HEK293 (cell line): ENCODE measurements at regions not wholly inside any gene's neighbourhood (a gene's known extent, or its start where the extent isn't known, plus 50 kb on each side); places are given as distances from the start of the nearest gene placed in this dataset.

Experiments used
- CTCF ChIA-PET: fragments of 350-600 bp; formaldehyde crosslinking; extraction: SDS; loops from one replicate; lab custom pipeline; 2021; ENCODE audit warnings: antibody characterized with exemption; lab: Yijun Ruan, JAX
- POLR2A ChIA-PET: fragments of 300-600 bp; formaldehyde crosslinking; extraction: SDS; loops from one replicate; lab custom pipeline; 2020; ENCODE audit warnings: antibody characterized with exemption, inconsistent platforms; lab: Yijun Ruan, JAX
- H3K27ac ChIP-seq: fragments of 200-500 bp; sonication (Bioruptor generic); 2 replicates; pipeline ENCODE4 v1.5.1; 2014; ENCODE audit warnings: low read depth, low read length, control low read depth, inconsistent platforms; ENCODE audit errors: extremely low read depth
- H3K36me3 ChIP-seq, 2 experiments: fragments of 200-500 bp in 1 of 2; sonication (Bioruptor generic) in 1 of 2; 1 replicate in 1 of 2; 2 replicates in 1 of 2; pipeline ENCODE4 v1.5.1; 2014 to 2017; ENCODE audit warnings: inconsistent platforms in 2 of 2, low read length in 2 of 2; ENCODE audit not compliant: control insufficient read depth in 2 of 2, insufficient read depth in 1 of 2
- H3K4me1 ChIP-seq: fragments of 200-500 bp; sonication (Bioruptor generic); 2 replicates; pipeline ENCODE4 v1.5.1; 2014; ENCODE audit warnings: mild to moderate bottlenecking, low read length, inconsistent platforms; ENCODE audit not compliant: control insufficient read depth, insufficient read depth
- H3K4me3 ChIP-seq: 2 replicates; pipeline ENCODE4 v1.5.1; 2011; ENCODE audit warnings: low read depth, mild to moderate bottlenecking, control low read depth, low read length, moderate library complexity
- H3K9me3 ChIP-seq: fragments of 200-500 bp; sonication (Bioruptor generic); 2 replicates; pipeline ENCODE4 v1.5.1; 2014; ENCODE audit warnings: low read depth, low read length, inconsistent platforms; ENCODE audit not compliant: control insufficient read depth, insufficient read depth
- BCL11B ChIP-seq: fragments of 450-650 bp; formaldehyde crosslinking; IDR thresholded peaks from 2 replicates; pipeline ENCODE4 v1.5.1; 2016; ENCODE audit warnings: low read depth, missing biosample characterization, missing genetic modification characterization
- KLF1 ChIP-seq: fragments of 450-650 bp; formaldehyde crosslinking; IDR thresholded peaks from 2 replicates; pipeline ENCODE4 v1.5.1; 2016; ENCODE audit warnings: missing biosample characterization, missing genetic modification characterization
- KLF10 ChIP-seq: fragments of 450-650 bp; IDR thresholded peaks from 2 replicates; pipeline ENCODE4 v1.5.1; 2018; ENCODE audit warnings: missing biosample characterization, mild to moderate bottlenecking, missing genetic modification characterization
- MYNN ChIP-seq: fragments of 450-650 bp; formaldehyde crosslinking; IDR thresholded peaks from 2 replicates; pipeline ENCODE4 v1.5.1; 2016; ENCODE audit warnings: missing biosample characterization, missing genetic modification characterization, borderline replicate concordance
- SP3 ChIP-seq: fragments of 450-650 bp; formaldehyde crosslinking; IDR thresholded peaks from 2 replicates; pipeline ENCODE4 v1.5.1; 2016; ENCODE audit warnings: missing biosample characterization, missing genetic modification characterization
- ZBTB21 ChIP-seq: fragments of 450-650 bp; formaldehyde crosslinking; IDR thresholded peaks from 2 replicates; pipeline ENCODE4 v1.5.1; 2017; ENCODE audit warnings: missing biosample characterization, missing genetic modification characterization
- ZFHX2 ChIP-seq: fragments of 450-650 bp; formaldehyde crosslinking; conservative IDR thresholded peaks from 2 replicates; pipeline ENCODE4 v1.5.1; 2016; ENCODE audit warnings: missing biosample characterization, missing genetic modification characterization
- ZFP37 ChIP-seq: fragments of 450-650 bp; formaldehyde crosslinking; IDR thresholded peaks from 2 replicates; pipeline ENCODE4 v1.5.1; 2016; ENCODE audit warnings: missing biosample characterization, missing genetic modification characterization
- ZNF132 ChIP-seq: fragments of 450-650 bp; formaldehyde crosslinking; IDR thresholded peaks from 2 replicates; pipeline ENCODE4 v1.5.1; 2017; ENCODE audit warnings: missing biosample characterization, missing genetic modification characterization, borderline replicate concordance
- ZNF157 ChIP-seq: fragments of 450-650 bp; formaldehyde crosslinking; IDR thresholded peaks from 2 replicates; pipeline ENCODE4 v1.5.1; 2016; ENCODE audit warnings: missing biosample characterization, missing genetic modification characterization
- ZNF175 ChIP-seq: fragments of 450-650 bp; formaldehyde crosslinking; IDR thresholded peaks from 2 replicates; pipeline ENCODE4 v1.5.1; 2016; ENCODE audit warnings: missing biosample characterization, missing genetic modification characterization
- ZNF202 ChIP-seq: fragments of 450-650 bp; formaldehyde crosslinking; IDR thresholded peaks from 2 replicates; pipeline ENCODE4 v1.5.1; 2016; ENCODE audit warnings: missing biosample characterization, missing genetic modification characterization, borderline replicate concordance
- ZNF239 ChIP-seq: fragments of 450-650 bp; formaldehyde crosslinking; IDR thresholded peaks from 2 replicates; pipeline ENCODE4 v1.5.1; 2016; ENCODE audit warnings: missing biosample characterization, missing genetic modification characterization
- ZNF341 ChIP-seq: fragments of 450-650 bp; formaldehyde crosslinking; IDR thresholded peaks from 2 replicates; pipeline ENCODE4; 2016; ENCODE audit warnings: low read depth, missing biosample characterization, missing genetic modification characterization
- ZNF366 ChIP-seq: fragments of 450-650 bp; formaldehyde crosslinking; conservative IDR thresholded peaks from 2 replicates; pipeline ENCODE4 v1.5.1; 2016; ENCODE audit warnings: missing biosample characterization, missing genetic modification characterization
- ZNF521 ChIP-seq: fragments of 450-650 bp; formaldehyde crosslinking; IDR thresholded peaks from 2 replicates; pipeline ENCODE4 v1.5.1; 2017; ENCODE audit warnings: missing biosample characterization, mild to moderate bottlenecking, missing genetic modification characterization
- ZNF658 ChIP-seq: fragments of 450-650 bp; formaldehyde crosslinking; IDR thresholded peaks from 2 replicates; pipeline ENCODE4; 2016; ENCODE audit warnings: missing biosample characterization, missing genetic modification characterization
- ZNF677 ChIP-seq: fragments of 450-650 bp; IDR thresholded peaks from 2 replicates; pipeline ENCODE4 v1.5.0; 2018; ENCODE audit warnings: missing biosample characterization, mild to moderate bottlenecking, missing genetic modification characterization, moderate library complexity
- ZNF785 ChIP-seq: fragments of 450-650 bp; formaldehyde crosslinking; IDR thresholded peaks from 2 replicates; pipeline ENCODE4 v1.5.1; 2016; ENCODE audit warnings: missing biosample characterization, missing genetic modification characterization
- ZSCAN23 ChIP-seq: fragments of 450-650 bp; formaldehyde crosslinking; IDR thresholded peaks from 2 replicates; pipeline ENCODE4 v1.5.1; 2016; ENCODE audit warnings: missing biosample characterization, missing genetic modification characterization
- ZXDB ChIP-seq: fragments of 450-650 bp; formaldehyde crosslinking; IDR thresholded peaks from 2 replicates; pipeline ENCODE4 v1.5.1; 2016; ENCODE audit warnings: missing biosample characterization, missing genetic modification characterization
- TF ChIP-seq, protein P1 (sequence below): fragments of 450-650 bp; formaldehyde crosslinking; IDR thresholded peaks from 2 replicates; pipeline ENCODE4 v1.5.1; 2016; ENCODE audit warnings: missing biosample characterization, missing genetic modification characterization
- TF ChIP-seq, protein P2 (sequence below): fragments of 450-650 bp; formaldehyde crosslinking; IDR thresholded peaks from 2 replicates; pipeline ENCODE4 v1.5.1; 2016; ENCODE audit warnings: missing biosample characterization, missing genetic modification characterization
- TF ChIP-seq, protein P3 (sequence below): fragments of 450-650 bp; formaldehyde crosslinking; IDR thresholded peaks from 2 replicates; pipeline ENCODE4 v1.5.1; 2016; ENCODE audit warnings: missing biosample characterization, missing genetic modification characterization, borderline replicate concordance

DNA sequence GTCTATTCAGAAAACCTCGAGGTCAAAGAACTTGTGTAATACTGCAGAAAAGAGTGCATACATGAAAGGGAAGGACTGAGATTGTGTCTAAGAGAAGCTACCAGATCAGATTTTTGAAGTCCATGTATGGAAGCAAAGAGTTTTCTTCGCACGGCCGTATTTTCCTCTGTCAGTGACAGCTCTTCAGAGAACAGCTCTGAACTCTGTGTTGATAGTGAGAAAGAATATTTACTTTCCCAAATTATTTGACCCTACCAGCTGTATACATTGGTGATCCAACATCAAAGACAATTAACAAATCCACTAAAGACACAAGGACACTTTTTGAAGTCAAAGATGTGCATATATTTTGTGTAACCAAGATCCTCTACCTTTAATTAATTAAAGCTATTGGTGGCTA lies 107.8 kb upstream of the PSMD7 start:
- ChIA-PET POLR2A (no interaction called here), CTCF (no interaction called here)
- no peak overlapping the region for H3K27ac ChIP-seq
- no peak overlapping the region for H3K4me3 ChIP-seq
- no peak for TF ChIP-seq ZFP37 (tag by site-specific recombination)
- H3K9me3 ChIP-seq: no peaks in the 10 kb centered on the region
- no peaks in the 10 kb centered on the region for H3K36me3 ChIP-seq
- no peaks in the 10 kb centered on the region for H3K4me1 ChIP-seq

DNA sequence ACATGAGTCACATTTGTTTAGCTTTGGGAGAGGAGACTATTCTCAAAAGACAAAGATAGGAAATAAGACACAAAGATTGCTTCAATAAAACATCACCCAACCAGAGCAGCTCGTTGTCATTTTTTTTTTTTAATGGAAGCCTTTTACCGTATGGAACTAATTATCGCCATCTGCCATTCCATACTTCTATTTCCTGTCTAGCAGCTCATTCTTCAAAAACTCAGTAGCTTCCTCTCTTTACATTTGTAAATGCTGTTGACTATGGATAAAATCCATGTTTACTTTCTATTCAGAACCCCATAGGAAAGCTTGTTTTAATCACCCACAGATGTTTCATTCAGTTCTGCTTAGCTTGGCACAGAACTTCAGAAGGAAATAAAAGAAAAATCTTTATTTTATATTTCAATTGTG lies 110.0 kb upstream of the PSMD7 start:
- no peak for TF ChIP-seq ZSCAN23 (tag by site-specific recombination)
- no peak for TF ChIP-seq MYNN (tag by site-specific recombination)
- TF ChIP-seq, protein P1, sequence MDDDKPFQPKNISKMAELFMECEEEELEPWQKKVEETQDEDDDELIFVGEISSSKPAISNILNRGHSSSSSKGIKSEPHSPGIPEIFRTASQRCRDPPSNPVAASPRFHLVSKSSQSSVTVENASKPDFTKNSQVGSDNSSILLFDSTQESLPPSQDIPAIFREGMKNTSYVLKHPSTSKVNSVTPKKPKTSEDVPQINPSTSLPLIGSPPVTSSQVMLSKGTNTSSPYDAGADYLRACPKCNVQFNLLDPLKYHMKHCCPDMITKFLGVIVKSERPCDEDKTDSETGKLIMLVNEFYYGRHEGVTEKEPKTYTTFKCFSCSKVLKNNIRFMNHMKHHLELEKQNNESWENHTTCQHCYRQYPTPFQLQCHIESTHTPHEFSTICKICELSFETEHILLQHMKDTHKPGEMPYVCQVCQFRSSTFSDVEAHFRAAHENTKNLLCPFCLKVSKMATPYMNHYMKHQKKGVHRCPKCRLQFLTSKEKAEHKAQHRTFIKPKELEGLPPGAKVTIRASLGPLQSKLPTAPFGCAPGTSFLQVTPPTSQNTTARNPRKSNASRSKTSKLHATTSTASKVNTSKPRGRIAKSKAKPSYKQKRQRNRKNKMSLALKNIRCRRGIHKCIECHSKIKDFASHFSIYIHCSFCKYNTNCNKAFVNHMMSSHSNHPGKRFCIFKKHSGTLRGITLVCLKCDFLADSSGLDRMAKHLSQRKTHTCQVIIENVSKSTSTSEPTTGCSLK (tag by site-specific recombination): no peak
- TF ChIP-seq ZNF677: no peak
- no peak for TF ChIP-seq ZNF658 (tag by site-specific recombination)
- no peak for TF ChIP-seq ZFHX2 (tag by site-specific recombination)
- TF ChIP-seq, protein P2, sequence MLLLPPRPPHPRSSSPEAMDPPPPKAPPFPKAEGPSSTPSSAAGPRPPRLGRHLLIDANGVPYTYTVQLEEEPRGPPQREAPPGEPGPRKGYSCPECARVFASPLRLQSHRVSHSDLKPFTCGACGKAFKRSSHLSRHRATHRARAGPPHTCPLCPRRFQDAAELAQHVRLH (tag by site-specific recombination): no peak
- no peak for TF ChIP-seq ZNF157
- no peak for TF ChIP-seq ZXDB
- TF ChIP-seq ZNF341 (tag by site-specific recombination): no peak
- TF ChIP-seq, protein P3, sequence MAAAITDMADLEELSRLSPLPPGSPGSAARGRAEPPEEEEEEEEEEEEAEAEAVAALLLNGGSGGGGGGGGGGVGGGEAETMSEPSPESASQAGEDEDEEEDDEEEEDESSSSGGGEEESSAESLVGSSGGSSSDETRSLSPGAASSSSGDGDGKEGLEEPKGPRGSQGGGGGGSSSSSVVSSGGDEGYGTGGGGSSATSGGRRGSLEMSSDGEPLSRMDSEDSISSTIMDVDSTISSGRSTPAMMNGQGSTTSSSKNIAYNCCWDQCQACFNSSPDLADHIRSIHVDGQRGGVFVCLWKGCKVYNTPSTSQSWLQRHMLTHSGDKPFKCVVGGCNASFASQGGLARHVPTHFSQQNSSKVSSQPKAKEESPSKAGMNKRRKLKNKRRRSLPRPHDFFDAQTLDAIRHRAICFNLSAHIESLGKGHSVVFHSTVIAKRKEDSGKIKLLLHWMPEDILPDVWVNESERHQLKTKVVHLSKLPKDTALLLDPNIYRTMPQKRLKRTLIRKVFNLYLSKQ (tag by site-specific recombination): no peak
- no peak for TF ChIP-seq ZNF202 (tag by site-specific recombination)
- TF ChIP-seq ZNF239: no peak
- Histone ChIP-seq H3K36me3 (no peaks in the 10 kb centered on the region), H3K4me3 (no peak overlapping the region), H3K27ac (no peak overlapping the region), H3K9me3 (no peaks in the 10 kb centered on the region), H3K4me1 (no peaks in the 10 kb centered on the region)
- ChIA-PET POLR2A (no interaction called here), CTCF (no interaction called here)

DNA sequence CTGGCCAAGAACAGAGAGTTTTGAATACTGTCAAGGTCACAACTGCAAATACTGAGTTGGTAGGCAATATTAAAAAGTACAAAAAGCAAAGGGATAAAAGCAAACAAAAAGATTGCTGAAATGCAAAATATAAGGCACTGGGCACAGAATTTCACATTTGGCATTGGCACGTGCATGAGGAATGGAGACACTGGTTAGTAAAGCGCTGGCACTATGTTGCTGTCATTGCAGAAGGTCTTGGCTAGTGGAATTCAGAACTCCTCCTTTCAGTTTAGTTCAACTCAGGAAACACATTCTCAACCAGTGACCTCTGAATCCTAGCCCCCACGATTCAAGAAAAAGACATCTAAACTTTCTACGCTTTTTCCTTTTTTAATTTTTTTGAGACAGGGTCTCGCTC lies 111.8 kb upstream of the PSMD7 start:
- no peak overlapping the region for H3K4me3 ChIP-seq
- H3K27ac ChIP-seq: no peak overlapping the region
- POLR2A ChIA-PET: no interaction called here
- no peak for TF ChIP-seq ZNF366
- no peak for TF ChIP-seq KLF10
- TF ChIP-seq BCL11B: no peak
- TF ChIP-seq ZNF239: no peak
- no peak for TF ChIP-seq ZNF521
- TF ChIP-seq ZNF132 (tag by site-specific recombination): no peak
- no peak for TF ChIP-seq ZNF785
- no peak for TF ChIP-seq ZNF175
- no peak for TF ChIP-seq MYNN (tag by site-specific recombination)
- TF ChIP-seq SP3 (tag by site-specific recombination): no peak
- TF ChIP-seq ZBTB21 (tag by site-specific recombination): no peak
- no peak for TF ChIP-seq KLF1 (tag by site-specific recombination)
- CTCF ChIA-PET: no interaction called here
- H3K9me3 ChIP-seq: no peaks in the 10 kb centered on the region
- no peaks in the 10 kb centered on the region for H3K4me1 ChIP-seq
- no peaks in the 10 kb centered on the region for H3K36me3 ChIP-seq
